ENCODE measurements at regions not wholly inside any gene's neighbourhood (a gene's known extent, or its start where the extent isn't known, plus 50 kb on each side); places are given as distances from the start of the nearest gene placed in this dataset.
"Not testable (repeated sequence)": the region's sequence is repeated elsewhere in the genome, so short reads cannot be mapped to it uniquely, and the experiment has no call there.

GRCh38 chr5:152456815-152457443 is 51.9 kb upstream of the NMUR2 start:
- no peak for DNase-seq
- ChIA-PET CTCF (no interaction called here), POLR2A (no interaction called here)
- no peak overlapping the region for H3K27ac Mint-ChIP-seq
- H3K27me3 Mint-ChIP-seq, result peaks cover 4% of the 10 kb centered on the region
- no peak overlapping the region for H3K4me3 Mint-ChIP-seq
- H3K4me1 Mint-ChIP-seq, result no peaks in the 10 kb centered on the region
- H3K9me3 Mint-ChIP-seq, result no peaks in the 10 kb centered on the region
- H3K36me3 Mint-ChIP-seq (ENCODE audit: low read depth), result no peaks in the 10 kb centered on the region

- no peak for DNase-seq
- ChIA-PET CTCF (no interaction called here), POLR2A (no interaction called here)
- Mint-ChIP-seq H3K9me3 (no peaks in the 10 kb centered on the region), H3K4me3 (no peak overlapping the region), H3K4me1 (no peaks in the 10 kb centered on the region), H3K36me3 (ENCODE audit: low read depth) (no peaks in the 10 kb centered on the region), H3K27ac (no peak overlapping the region), H3K27me3 (peaks cover 10% of the 10 kb centered on the region)
These were observed 57.1 kb upstream of the NMUR2 start for GRCh38 chr5:152462021-152462721.

GRCh38 chr5:152464048-152464447 is 59.0 kb upstream of the NMUR2 start:
- no peaks in the 10 kb centered on the region for H3K4me1 Mint-ChIP-seq
- ChIA-PET POLR2A (no interaction called here), CTCF (no interaction called here)
- no peak for DNase-seq
- no peak overlapping the region for H3K4me3 Mint-ChIP-seq
- H3K27me3 Mint-ChIP-seq, result peaks cover 11% of the 10 kb centered on the region
- H3K36me3 Mint-ChIP-seq (ENCODE audit: low read depth), result no peaks in the 10 kb centered on the region
- no peaks in the 10 kb centered on the region for H3K9me3 Mint-ChIP-seq
- no peak overlapping the region for H3K27ac Mint-ChIP-seq

GRCh38 chr5:152465140-152465539 is 60.1 kb upstream of the NMUR2 start:
- H3K36me3 Mint-ChIP-seq (ENCODE audit: low read depth), result no peaks in the 10 kb centered on the region
- no peak for DNase-seq
- no peak overlapping the region for H3K27ac Mint-ChIP-seq
- CTCF ChIA-PET, result no interaction called here
- H3K27me3 Mint-ChIP-seq, result peaks cover 12% of the 10 kb centered on the region
- H3K9me3 Mint-ChIP-seq, result no peaks in the 10 kb centered on the region
- H3K4me1 Mint-ChIP-seq, result no peaks in the 10 kb centered on the region
- no peak overlapping the region for H3K4me3 Mint-ChIP-seq
- POLR2A ChIA-PET, result no interaction called here

- no peak for DNase-seq
- POLR2A ChIA-PET, result no interaction called here
- Mint-ChIP-seq H3K27ac (no peak overlapping the region), H3K4me1 (no peaks in the 10 kb centered on the region), H3K27me3 (peaks cover 12% of the 10 kb centered on the region), H3K36me3 (ENCODE audit: low read depth) (no peaks in the 10 kb centered on the region), H3K4me3 (no peak overlapping the region), H3K9me3 (no peaks in the 10 kb centered on the region)
- CTCF ChIA-PET, result no interaction called here
These were observed 61.1 kb upstream of the NMUR2 start for GRCh38 chr5:152466085-152466745.

GRCh38 chr5:152470167-152470566 is 65.1 kb upstream of the NMUR2 start:
- Mint-ChIP-seq H3K27ac (no peak overlapping the region), H3K9me3 (no peaks in the 10 kb centered on the region), H3K4me3 (no peak overlapping the region), H3K36me3 (ENCODE audit: low read depth) (no peaks in the 10 kb centered on the region), H3K27me3 (peaks cover 23% of the 10 kb centered on the region), H3K4me1 (no peaks in the 10 kb centered on the region)
- ChIA-PET CTCF (no interaction called here), POLR2A (no interaction called here)
- DNase-seq, result no peak

GRCh38 chr5:152472083-152472482 is 67.0 kb upstream of the NMUR2 start:
- DNase-seq, result no peak
- H3K9me3 Mint-ChIP-seq, result no peaks in the 10 kb centered on the region
- no peak overlapping the region for H3K4me3 Mint-ChIP-seq
- no peak overlapping the region for H3K27ac Mint-ChIP-seq
- ChIA-PET POLR2A (no interaction called here), CTCF (no interaction called here)
- peaks cover 27% of the 10 kb centered on the region for H3K27me3 Mint-ChIP-seq
- no peaks in the 10 kb centered on the region for H3K36me3 Mint-ChIP-seq (ENCODE audit: low read depth)
- no peaks in the 10 kb centered on the region for H3K4me1 Mint-ChIP-seq

- ChIA-PET CTCF (no interaction called here), POLR2A (no interaction called here)
- peaks cover 24% of the 10 kb centered on the region for H3K27me3 Mint-ChIP-seq
- no peak overlapping the region for H3K4me3 Mint-ChIP-seq
- H3K4me1 Mint-ChIP-seq, result no peaks in the 10 kb centered on the region
- no peak overlapping the region for H3K27ac Mint-ChIP-seq
- no peak for DNase-seq
- no peaks in the 10 kb centered on the region for H3K36me3 Mint-ChIP-seq (ENCODE audit: low read depth)
- no peaks in the 10 kb centered on the region for H3K9me3 Mint-ChIP-seq
These were observed 69.9 kb upstream of the NMUR2 start for GRCh38 chr5:152474961-152475360.

GRCh38 chr5:152477536-152477935 is 72.5 kb upstream of the NMUR2 start:
- Mint-ChIP-seq H3K36me3 (ENCODE audit: low read depth) (no peaks in the 10 kb centered on the region), H3K27ac (no peak overlapping the region), H3K4me1 (no peaks in the 10 kb centered on the region), H3K27me3 (peaks cover 19% of the 10 kb centered on the region), H3K9me3 (no peaks in the 10 kb centered on the region), H3K4me3 (no peak overlapping the region)
- ChIA-PET POLR2A (no interaction called here), CTCF (no interaction called here)
- DNase-seq, result no peak

GRCh38 chr5:152479866-152480265 is 74.8 kb upstream of the NMUR2 start:
- H3K4me3 Mint-ChIP-seq; H3K4me1 Mint-ChIP-seq; H3K36me3 Mint-ChIP-seq (ENCODE audit: low read depth); DNase-seq; CTCF ChIA-PET; H3K9me3 Mint-ChIP-seq; POLR2A ChIA-PET; H3K27ac Mint-ChIP-seq: not testable (repeated sequence)
- H3K27me3 Mint-ChIP-seq, result peaks cover 11% of the 10 kb centered on the region

GRCh38 chr5:152480677-152481076 is 75.6 kb upstream of the NMUR2 start:
- H3K9me3 Mint-ChIP-seq; POLR2A ChIA-PET; H3K4me3 Mint-ChIP-seq; H3K4me1 Mint-ChIP-seq; CTCF ChIA-PET; H3K27ac Mint-ChIP-seq; DNase-seq; H3K36me3 Mint-ChIP-seq (ENCODE audit: low read depth); H3K27me3 Mint-ChIP-seq: not testable (repeated sequence)

- no peaks in the 10 kb centered on the region for H3K27me3 Mint-ChIP-seq
- DNase-seq, result no peak
- no peaks in the 10 kb centered on the region for H3K4me1 Mint-ChIP-seq
- POLR2A ChIA-PET, result no interaction called here
- CTCF ChIA-PET, result no interaction called here
- no peaks in the 10 kb centered on the region for H3K36me3 Mint-ChIP-seq (ENCODE audit: low read depth)
- H3K9me3 Mint-ChIP-seq, result no peaks in the 10 kb centered on the region
- no peak overlapping the region for H3K4me3 Mint-ChIP-seq
- no peak overlapping the region for H3K27ac Mint-ChIP-seq
These were observed 82.1 kb upstream of the NMUR2 start for GRCh38 chr5:152487130-152487529.

GRCh38 chr5:152488869-152489268 is 83.8 kb upstream of the NMUR2 start:
- POLR2A ChIA-PET, result no interaction called here
- Mint-ChIP-seq H3K9me3 (no peaks in the 10 kb centered on the region), H3K27ac (no peak overlapping the region), H3K27me3 (no peaks in the 10 kb centered on the region), H3K4me3 (no peak overlapping the region), H3K36me3 (ENCODE audit: low read depth) (no peaks in the 10 kb centered on the region), H3K4me1 (no peaks in the 10 kb centered on the region)
- CTCF ChIA-PET, result no interaction called here
- DNase-seq, result no peak

All from activated CD4-positive, alpha-beta memory T cell treated with anti-CD3 and anti-CD28 coated beads, Interleukin-2, amount 10 ng/mL, durations not matched to agents 7 days and 5 days (primary cell).